ENCODE measurements at regions not wholly inside any gene's neighbourhood (a gene's known extent, or its start where the extent isn't known, plus 50 kb on each side); places are given as distances from the start of the nearest gene placed in this dataset.

DNA sequence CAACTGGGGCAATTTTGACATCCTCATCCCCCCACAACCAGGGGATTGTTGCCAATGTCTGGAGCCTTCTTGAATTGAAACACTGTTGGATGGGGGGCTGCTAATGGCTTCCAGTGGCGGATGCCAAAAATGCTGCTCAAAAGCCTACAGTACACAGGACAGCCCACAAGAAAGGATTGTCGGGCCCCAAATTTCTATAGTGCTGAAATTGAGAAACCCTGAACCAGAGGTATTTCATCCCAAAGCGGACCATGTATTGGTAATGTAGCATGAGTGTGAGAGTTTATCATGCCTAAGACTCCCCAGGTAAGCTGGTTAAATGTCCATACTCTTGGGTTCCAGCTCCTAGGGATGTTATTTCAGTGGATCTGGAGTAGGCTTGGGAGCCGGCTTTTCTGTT lies 544.0 kb downstream of the BCL11B start:
- no peak overlapping the region for H3K4me3 ChIP-seq (ENCODE audit: control insufficient read depth, low read depth, low read length)
- no peak for DNase-seq (ENCODE audit: low read depth)
- TF ChIP-seq, protein P1, sequence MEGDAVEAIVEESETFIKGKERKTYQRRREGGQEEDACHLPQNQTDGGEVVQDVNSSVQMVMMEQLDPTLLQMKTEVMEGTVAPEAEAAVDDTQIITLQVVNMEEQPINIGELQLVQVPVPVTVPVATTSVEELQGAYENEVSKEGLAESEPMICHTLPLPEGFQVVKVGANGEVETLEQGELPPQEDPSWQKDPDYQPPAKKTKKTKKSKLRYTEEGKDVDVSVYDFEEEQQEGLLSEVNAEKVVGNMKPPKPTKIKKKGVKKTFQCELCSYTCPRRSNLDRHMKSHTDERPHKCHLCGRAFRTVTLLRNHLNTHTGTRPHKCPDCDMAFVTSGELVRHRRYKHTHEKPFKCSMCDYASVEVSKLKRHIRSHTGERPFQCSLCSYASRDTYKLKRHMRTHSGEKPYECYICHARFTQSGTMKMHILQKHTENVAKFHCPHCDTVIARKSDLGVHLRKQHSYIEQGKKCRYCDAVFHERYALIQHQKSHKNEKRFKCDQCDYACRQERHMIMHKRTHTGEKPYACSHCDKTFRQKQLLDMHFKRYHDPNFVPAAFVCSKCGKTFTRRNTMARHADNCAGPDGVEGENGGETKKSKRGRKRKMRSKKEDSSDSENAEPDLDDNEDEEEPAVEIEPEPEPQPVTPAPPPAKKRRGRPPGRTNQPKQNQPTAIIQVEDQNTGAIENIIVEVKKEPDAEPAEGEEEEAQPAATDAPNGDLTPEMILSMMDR (IDR thresholded peaks at IDR 0.05; ENCODE audit: control insufficient read depth, insufficient read depth, low read depth, low read length, missing control alignments), result no peak

DNA sequence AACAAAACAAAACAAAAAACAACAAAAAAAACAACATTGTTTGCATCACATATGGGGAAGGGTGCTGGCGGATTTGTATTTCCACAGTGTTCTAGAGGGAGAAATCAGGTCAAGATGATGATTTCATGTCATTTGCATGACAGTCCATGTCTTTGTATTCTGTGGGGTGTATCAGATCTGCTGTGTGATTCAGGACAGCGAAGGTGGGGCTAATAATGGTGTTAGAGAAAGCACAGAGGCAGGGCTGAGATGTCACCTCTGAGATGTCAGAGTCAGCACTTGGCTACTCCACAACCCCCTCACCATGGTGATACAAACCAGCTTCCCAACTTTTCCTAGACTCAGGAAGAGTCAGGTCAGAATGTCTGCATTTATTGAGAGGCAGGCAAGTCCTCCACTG lies 543.2 kb downstream of the BCL11B start:
- TF ChIP-seq, protein P1 (IDR thresholded peaks at IDR 0.05; ENCODE audit: control insufficient read depth, insufficient read depth, low read depth, low read length, missing control alignments), result no peak
- DNase-seq (ENCODE audit: low read depth), result no peak
- H3K4me3 ChIP-seq (ENCODE audit: control insufficient read depth, low read depth, low read length), result no peak overlapping the region

DNA sequence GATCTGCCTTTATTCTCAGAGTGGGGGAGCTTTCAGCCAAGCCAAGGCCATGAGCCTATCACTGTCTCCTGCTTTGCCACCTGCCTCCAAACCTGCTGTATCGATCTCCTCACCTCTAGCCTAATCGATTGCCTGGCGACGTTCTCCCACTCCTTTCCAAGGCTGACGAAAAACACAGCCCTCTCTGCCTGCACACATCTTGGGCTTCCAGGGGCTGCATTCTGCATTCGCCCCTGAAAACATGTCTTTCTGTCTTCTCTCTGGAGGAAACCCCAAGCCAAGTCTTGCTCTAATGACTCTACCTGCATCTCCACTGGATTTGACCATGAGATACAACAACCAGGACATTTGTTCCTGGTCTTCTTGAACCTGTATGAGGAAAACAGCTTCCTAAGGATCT lies 540.7 kb downstream of the BCL11B start:
- TF ChIP-seq, protein P1 (IDR thresholded peaks at IDR 0.05; ENCODE audit: control insufficient read depth, insufficient read depth, low read depth, low read length, missing control alignments), result no peak
- DNase-seq (ENCODE audit: low read depth), result no peak
- H3K4me3 ChIP-seq (ENCODE audit: control insufficient read depth, low read depth, low read length), result no peak overlapping the region

DNA sequence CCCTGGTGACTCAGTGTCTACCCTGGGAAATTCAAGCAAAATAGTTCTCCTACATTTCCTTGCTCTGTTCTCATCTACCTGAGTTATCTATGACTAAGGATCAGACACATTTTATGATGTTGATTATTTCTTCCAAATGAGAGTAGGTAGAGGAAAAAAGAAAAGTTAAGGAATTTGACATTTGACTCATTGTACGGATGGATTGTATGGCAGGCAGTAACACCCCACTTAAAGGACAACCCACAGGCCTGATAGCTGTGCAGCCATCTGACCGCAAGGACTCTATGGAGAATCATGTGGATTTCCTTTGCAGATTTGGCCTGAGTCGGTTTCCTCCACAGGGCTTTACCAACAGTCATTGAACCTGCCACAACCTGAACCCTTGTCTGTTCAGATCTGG lies 540.3 kb downstream of the BCL11B start:
- no peak overlapping the region for H3K4me3 ChIP-seq (ENCODE audit: control insufficient read depth, low read depth, low read length)
- no peak for DNase-seq (ENCODE audit: low read depth)
- TF ChIP-seq, protein P1 (IDR thresholded peaks at IDR 0.05; ENCODE audit: control insufficient read depth, insufficient read depth, low read depth, low read length, missing control alignments), result no peak

DNA sequence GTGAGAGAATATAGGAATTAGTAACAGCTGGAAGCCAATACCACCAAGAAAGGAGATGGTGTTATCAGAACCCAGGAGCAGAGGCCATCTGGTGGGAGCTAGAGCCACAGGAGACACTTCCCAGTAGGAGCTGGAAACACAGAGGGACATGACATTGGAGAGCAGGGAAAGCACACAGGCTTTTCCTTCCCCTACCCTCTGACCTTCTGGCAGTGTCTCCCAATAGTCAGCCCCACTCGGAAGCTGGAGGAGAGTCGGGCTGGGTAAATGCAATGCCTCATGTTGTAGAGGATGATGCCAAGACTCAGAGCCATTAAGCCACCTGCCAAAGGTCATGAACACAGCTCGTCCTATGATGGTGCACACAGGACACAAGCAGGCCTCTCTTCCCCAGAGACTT lies 538.5 kb downstream of the BCL11B start:
- TF ChIP-seq, protein P1 (IDR thresholded peaks at IDR 0.05; ENCODE audit: control insufficient read depth, insufficient read depth, low read depth, low read length, missing control alignments), result no peak
- no peak for DNase-seq (ENCODE audit: low read depth)
- H3K4me3 ChIP-seq (ENCODE audit: control insufficient read depth, low read depth, low read length), result no peak overlapping the region

DNA sequence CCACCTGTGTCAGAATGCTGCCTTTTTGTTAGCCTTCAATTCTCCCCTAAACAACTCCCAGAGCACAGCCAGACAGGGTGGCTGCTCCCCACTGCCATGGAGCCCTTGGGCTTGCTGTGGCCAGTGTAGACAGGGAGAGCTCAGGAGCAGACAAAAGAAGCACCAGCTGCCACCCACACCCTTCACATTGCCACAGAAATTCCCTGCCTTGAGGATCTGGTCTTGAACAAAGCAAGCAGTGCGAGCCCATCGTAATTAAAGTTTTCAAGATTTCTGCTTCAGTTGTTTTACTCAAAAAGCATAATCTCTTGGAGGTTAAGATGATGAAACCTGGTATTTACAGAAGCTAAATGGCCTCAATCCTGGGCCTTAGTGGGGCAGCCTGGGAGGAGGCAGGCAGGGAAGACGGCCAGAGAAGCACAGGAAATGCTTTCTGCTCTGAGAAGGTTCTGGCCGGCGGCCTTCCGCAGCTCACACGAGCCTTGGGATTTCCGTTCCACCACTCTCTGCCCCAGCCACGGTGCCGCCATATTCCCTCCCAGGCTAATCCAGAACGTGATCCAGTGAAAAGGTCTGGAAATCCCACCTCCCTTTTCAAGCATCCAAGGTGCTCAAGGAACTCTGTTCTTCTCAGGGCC lies 535.2 kb downstream of the BCL11B start:
- DNase-seq (ENCODE audit: low read depth), result no peak
- TF ChIP-seq, protein P1 (IDR thresholded peaks at IDR 0.05; ENCODE audit: control insufficient read depth, insufficient read depth, low read depth, low read length, missing control alignments), result no peak
- no peak overlapping the region for H3K4me3 ChIP-seq (ENCODE audit: control insufficient read depth, low read depth, low read length)

DNA sequence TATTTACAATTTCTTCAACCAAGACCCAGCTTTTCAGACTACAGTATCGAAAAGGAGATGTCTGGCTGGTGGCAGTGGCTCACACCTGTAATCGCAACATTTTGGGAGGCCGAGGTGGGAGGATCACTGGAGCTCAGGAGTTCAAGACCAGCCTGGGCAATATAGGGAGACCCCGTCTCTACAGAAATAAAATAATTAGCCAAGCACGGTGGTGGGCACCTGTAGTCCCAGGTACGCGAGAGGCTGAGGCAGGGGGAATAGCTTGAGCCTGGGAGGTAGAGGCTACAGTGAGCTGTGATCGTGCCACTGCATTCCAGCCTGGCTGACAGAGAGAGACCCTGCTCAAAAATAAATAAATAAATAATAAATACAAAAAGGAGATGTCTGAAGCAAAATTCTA lies 530.5 kb downstream of the BCL11B start:
- no peak overlapping the region for H3K4me3 ChIP-seq (ENCODE audit: control insufficient read depth, low read depth, low read length)
- TF ChIP-seq, protein P1 (IDR thresholded peaks at IDR 0.05; ENCODE audit: control insufficient read depth, insufficient read depth, low read depth, low read length, missing control alignments), result no peak
- no peak for DNase-seq (ENCODE audit: low read depth)

Data from AG09309 (cell line).